ENCODE measurements at regions not wholly inside any gene's neighbourhood (a gene's known extent, or its start where the extent isn't known, plus 50 kb on each side); places are given as distances from the start of the nearest gene placed in this dataset. TPM values are rescaled to one million over a fixed set of nuclear protein-coding genes. Genes with fewer than 3 reads are reported as not detected.

DNA sequence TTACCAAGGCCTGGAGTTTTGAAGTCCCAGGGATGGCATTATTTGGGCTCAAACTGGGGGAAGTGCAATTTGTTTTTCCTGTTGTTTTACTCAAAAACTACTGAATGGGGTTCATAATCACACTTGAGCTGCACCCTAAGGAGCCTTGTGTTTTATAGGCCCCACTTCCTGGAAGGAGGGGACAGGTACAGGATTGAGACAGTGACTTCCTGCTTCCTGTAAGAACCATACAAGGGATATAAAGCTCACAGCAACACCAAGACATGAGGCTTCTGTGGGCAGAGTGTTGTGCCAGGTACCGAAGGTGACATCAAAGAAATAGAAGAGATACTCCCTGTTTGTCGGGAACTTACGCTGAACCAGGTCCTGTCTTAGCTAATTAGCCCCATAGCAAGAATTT lies 70.4 kb upstream of the SKOR2 start:
- no peaks in the 10 kb centered on the region for H3K36me3 ChIP-seq
- no peaks in the 10 kb centered on the region for H3K9me3 ChIP-seq
- no peak overlapping the region for H3K27ac ChIP-seq
- H3K4me1 ChIP-seq: no peaks in the 10 kb centered on the region
- WGBS, 2 donors: 92 to 94% methylated on average over 3 of the region's 3 CpGs
- TF ChIP-seq, protein P1, sequence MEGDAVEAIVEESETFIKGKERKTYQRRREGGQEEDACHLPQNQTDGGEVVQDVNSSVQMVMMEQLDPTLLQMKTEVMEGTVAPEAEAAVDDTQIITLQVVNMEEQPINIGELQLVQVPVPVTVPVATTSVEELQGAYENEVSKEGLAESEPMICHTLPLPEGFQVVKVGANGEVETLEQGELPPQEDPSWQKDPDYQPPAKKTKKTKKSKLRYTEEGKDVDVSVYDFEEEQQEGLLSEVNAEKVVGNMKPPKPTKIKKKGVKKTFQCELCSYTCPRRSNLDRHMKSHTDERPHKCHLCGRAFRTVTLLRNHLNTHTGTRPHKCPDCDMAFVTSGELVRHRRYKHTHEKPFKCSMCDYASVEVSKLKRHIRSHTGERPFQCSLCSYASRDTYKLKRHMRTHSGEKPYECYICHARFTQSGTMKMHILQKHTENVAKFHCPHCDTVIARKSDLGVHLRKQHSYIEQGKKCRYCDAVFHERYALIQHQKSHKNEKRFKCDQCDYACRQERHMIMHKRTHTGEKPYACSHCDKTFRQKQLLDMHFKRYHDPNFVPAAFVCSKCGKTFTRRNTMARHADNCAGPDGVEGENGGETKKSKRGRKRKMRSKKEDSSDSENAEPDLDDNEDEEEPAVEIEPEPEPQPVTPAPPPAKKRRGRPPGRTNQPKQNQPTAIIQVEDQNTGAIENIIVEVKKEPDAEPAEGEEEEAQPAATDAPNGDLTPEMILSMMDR (IDR thresholded peaks at IDR 0.05): no peak
- TF ChIP-seq EP300 (IDR thresholded peaks at IDR 0.05) (no peak), POLR2A (IDR thresholded peaks at IDR 0.05) (no peak)
- no peak for DNase-seq (ENCODE audit: low spot score in 2 of 2)
- no peaks in the 10 kb centered on the region for H3K27me3 ChIP-seq
- H3K4me3 ChIP-seq: no peak overlapping the region

DNA sequence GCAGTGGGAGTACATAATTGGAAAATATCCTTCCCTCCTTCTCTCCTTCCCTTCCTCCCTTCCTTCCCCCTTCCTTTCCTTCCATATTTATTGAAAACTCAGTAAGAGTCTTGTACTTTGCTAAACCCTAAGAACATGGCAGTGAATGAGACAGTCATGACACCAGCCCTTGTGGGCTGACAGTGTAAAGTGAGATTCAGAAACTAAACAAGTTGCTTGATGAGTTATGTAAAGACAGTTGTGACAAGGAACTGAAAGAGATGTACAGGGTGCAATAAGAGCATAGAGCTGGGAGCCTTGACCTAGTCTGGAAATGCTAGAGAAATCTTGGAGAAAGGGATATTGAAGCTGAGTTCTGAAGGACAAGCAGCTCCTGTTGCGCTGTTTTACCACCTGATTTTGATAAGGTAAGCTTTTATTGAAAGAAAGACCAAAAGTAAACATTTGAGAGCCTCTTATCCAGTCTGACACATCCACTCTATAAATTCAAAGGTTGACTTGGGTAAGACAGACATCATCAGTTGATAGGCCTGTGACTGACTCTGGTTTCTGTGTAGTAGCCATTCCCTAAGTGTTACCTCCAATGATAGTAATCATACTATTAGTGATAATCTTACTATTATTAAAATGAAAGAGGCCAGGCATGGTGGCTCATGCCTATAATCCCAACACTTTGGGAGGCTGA lies 66.5 kb upstream of the SKOR2 start:
- Histone ChIP-seq H3K9me3 (no peaks in the 10 kb centered on the region), H3K36me3 (no peaks in the 10 kb centered on the region), H3K4me1 (no peaks in the 10 kb centered on the region), H3K27ac (no peak overlapping the region), H3K4me3 (no peak overlapping the region), H3K27me3 (no peaks in the 10 kb centered on the region)
- DNase-seq (ENCODE audit: low spot score in 2 of 2): no peak
- WGBS, 2 donors: 91 to 95% methylated on average over 1 of the region's 1 CpG
- TF ChIP-seq, protein P1 (IDR thresholded peaks at IDR 0.05): no peak
- TF ChIP-seq EP300 (IDR thresholded peaks at IDR 0.05) (no peak), POLR2A (IDR thresholded peaks at IDR 0.05) (no peak)

DNA sequence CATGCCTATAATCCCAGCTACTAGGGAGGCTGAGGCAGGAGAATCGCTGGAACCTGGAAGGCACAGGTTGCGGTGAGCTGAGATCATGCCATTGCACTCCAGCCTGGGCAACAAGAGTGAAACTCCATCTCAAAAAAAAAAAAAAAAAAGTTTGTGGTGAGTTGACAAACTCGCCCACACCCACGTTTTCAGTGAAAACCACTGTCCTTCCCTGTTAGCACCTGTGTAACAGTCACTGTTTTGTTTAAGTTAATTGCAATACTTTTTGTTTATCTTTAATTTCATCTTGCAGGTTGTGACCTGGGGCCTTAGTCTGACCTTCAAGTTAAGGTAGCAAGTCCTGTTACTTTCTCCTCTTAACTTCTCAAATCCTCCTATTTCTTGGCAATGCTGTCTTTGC lies 65.5 kb upstream of the SKOR2 start:
- Histone ChIP-seq H3K9me3 (no peaks in the 10 kb centered on the region), H3K27ac (no peak overlapping the region), H3K27me3 (no peaks in the 10 kb centered on the region), H3K4me1 (no peaks in the 10 kb centered on the region), H3K4me3 (no peak overlapping the region), H3K36me3 (no peaks in the 10 kb centered on the region)
- WGBS, 2 donors: 88 to 92% methylated on average over 4 of the region's 4 CpGs
- TF ChIP-seq POLR2A (IDR thresholded peaks at IDR 0.05): no peak
- TF ChIP-seq, protein P1 (IDR thresholded peaks at IDR 0.05): no peak
- DNase-seq (ENCODE audit: low spot score in 2 of 2): no peak

DNA sequence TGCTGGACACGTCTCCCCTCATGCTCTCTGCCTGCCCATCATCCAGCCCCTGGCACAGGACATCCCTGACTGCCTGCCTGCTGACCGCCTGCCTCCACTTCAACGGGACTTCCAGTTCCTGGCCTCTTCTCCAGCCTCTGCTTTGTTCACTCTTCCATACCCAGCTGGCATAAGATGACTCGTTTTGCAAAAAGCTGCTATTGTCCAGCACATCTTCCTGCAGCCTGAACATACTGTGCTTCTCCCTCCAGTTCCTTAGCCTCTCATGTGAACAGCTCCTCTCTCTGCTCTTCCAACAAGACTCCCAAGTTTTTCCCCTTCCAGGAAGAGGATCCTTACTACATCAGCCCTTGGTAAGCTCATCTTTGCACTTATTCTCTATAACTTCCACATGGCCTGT lies 62.4 kb upstream of the SKOR2 start:
- H3K4me3 ChIP-seq: no peak overlapping the region
- H3K9me3 ChIP-seq: no peaks in the 10 kb centered on the region
- H3K27ac ChIP-seq: no peak overlapping the region
- no peaks in the 10 kb centered on the region for H3K4me1 ChIP-seq
- WGBS, 2 donors: 60 to 64% methylated on average over 4 of the region's 4 CpGs
- no peak for DNase-seq (ENCODE audit: low spot score in 2 of 2)
- TF ChIP-seq, protein P1 (IDR thresholded peaks at IDR 0.05): no peak
- TF ChIP-seq EP300 (IDR thresholded peaks at IDR 0.05) (no peak), POLR2A (IDR thresholded peaks at IDR 0.05) (no peak)
- H3K27me3 ChIP-seq: no peaks in the 10 kb centered on the region
- no peaks in the 10 kb centered on the region for H3K36me3 ChIP-seq

DNA sequence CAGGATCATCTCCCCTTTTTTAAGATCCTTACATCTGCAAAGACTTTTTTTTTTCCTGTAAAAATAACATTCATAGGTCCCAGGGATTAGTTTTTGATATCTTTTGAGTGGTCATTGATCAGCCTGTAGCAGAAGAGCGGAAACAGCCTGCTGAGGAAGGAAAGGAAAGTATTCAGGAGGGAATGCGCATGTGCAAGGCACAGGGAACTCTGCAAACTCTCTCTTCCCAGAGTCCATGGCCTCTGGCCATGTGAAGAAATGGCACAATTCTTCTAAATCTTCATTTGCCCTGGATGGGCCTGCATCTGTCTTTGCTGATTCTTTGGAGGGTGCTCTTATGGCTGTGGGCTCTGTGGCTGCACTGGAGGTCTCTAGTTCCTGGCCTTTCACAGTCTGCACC lies 60.1 kb upstream of the SKOR2 start:
- no peaks in the 10 kb centered on the region for H3K36me3 ChIP-seq
- 90 to 93% methylated on average over 2 of the region's 2 CpGs for WGBS, 2 donors
- DNase-seq (ENCODE audit: low spot score in 2 of 2): no peak
- H3K4me3 ChIP-seq: no peak overlapping the region
- no peaks in the 10 kb centered on the region for H3K9me3 ChIP-seq
- H3K27ac ChIP-seq: no peak overlapping the region
- TF ChIP-seq POLR2A (IDR thresholded peaks at IDR 0.05) (no peak), EP300 (IDR thresholded peaks at IDR 0.05) (no peak)
- TF ChIP-seq, protein P1 (IDR thresholded peaks at IDR 0.05): no peak
- no peaks in the 10 kb centered on the region for H3K27me3 ChIP-seq
- H3K4me1 ChIP-seq: no peaks in the 10 kb centered on the region

Small RNA genes in the stretch of these regions (small RNA-seq; reads per million reads assigned to genes)
- gene MIR4527: not detected

All from tibial nerve (tissue), 4 donors.